Prostate gland (tissue), 2 donors: ENCODE measurements at regions not wholly inside any gene's neighbourhood (a gene's known extent, or its start where the extent isn't known, plus 50 kb on each side); places are given as distances from the start of the nearest gene placed in this dataset.

Experiments
- DNase-seq: peaks from one replicate; pipeline ENCODE4 v3.0.0-alpha.2; 2019; ENCODE audit warnings: low spot score
- H3K27ac ChIP-seq, 2 donors: fragments of 200-600 bp; sonication (generic); 2 replicates each; pipeline ENCODE4 v1.5.1; 2017 to 2019
- H3K27me3 ChIP-seq: fragments of 200-600 bp; sonication (generic); replicated peaks from 2 replicates; pipeline ENCODE4 v1.5.1; 2019; ENCODE audit not compliant: insufficient read depth
- H3K36me3 ChIP-seq, 2 donors: fragments of 200-600 bp; sonication (generic); 1 replicate in 1 of 2; 2 replicates in 1 of 2; pipeline versions ENCODE4 v1.5.1 to v1.8.1; 2017 to 2019
- H3K4me1 ChIP-seq: fragments of 200-600 bp; sonication (generic); replicated peaks from 2 replicates; pipeline ENCODE4 v1.5.1; 2019
- H3K4me3 ChIP-seq, 2 donors: fragments of 200-600 bp; sonication (generic); 2 replicates each; pipeline ENCODE4 v1.5.1; 2017 to 2019
- H3K9me3 ChIP-seq: fragments of 200-600 bp; sonication (generic); 2 replicates; pipeline ENCODE4 v1.5.1; 2017
- CTCF ChIP-seq, 4 experiments: fragments of 200-600 bp in 2 of 4; fragments of 450-650 bp in 2 of 4; sonication (generic) in 2 of 4; IDR thresholded peaks; 1 replicate in 3 of 4; 2 replicates in 1 of 4; pipeline ENCODE4 v1.5.1; 2016 to 2019; ENCODE audit warnings: antibody characterized with exemption in 4 of 4, mild to moderate bottlenecking in 2 of 4, moderate library complexity in 2 of 4
- POLR2A ChIP-seq: fragments of 450-650 bp; IDR thresholded peaks from one replicate; pipeline ENCODE4 v1.6.1; 2016; ENCODE audit warnings: antibody characterized with exemption, mild to moderate bottlenecking
- POLR2AphosphoS5 ChIP-seq: sonication (generic); formaldehyde crosslinking; IDR thresholded peaks from one replicate; pipeline ENCODE4 v1.6.1; 2017; ENCODE audit warnings: antibody characterized with exemption
- WGBS: methylation state at CpG from one replicate; pipeline ENCODE4 v1.1.5; 2018; 5-methylcytosine and 5-hydroxymethylcytosine counted together
- intact Hi-C: fragments of 100-400 bp; cut with DNase I; formaldehyde crosslinking; loops from one replicate; pipeline ENCODE4 v1.14.2; 2022

- Histone ChIP-seq H3K27me3 (no peaks in the 10 kb centered on the region), H3K9me3 (no peaks in the 10 kb centered on the region), H3K4me1 (no peaks in the 10 kb centered on the region), H3K36me3 (no peaks in the 10 kb centered on the region), H3K27ac (no peak overlapping the region), H3K4me3 (no peak overlapping the region)
- DNase-seq: no peak
- no peak for TF ChIP-seq POLR2A
- TF ChIP-seq POLR2AphosphoS5: no peak
- no peak for TF ChIP-seq CTCF (IDR thresholded peaks at IDR 0.05)
- intact Hi-C loops: no loop called here
- 87% methylated on average over 7 of the region's 7 CpGs for WGBS
Observed at GRCh38 chr6:14513496-14514393, 396.2 kb downstream of the CD83 start.

- H3K36me3 ChIP-seq: no peaks in the 10 kb centered on the region
- no peak overlapping the region for H3K27ac ChIP-seq
- H3K27me3 ChIP-seq: no peaks in the 10 kb centered on the region
- WGBS: 69% methylated on average over 11 of the region's 11 CpGs
- intact Hi-C loops: no loop called here
- no peaks in the 10 kb centered on the region for H3K4me1 ChIP-seq
- H3K9me3 ChIP-seq: no peaks in the 10 kb centered on the region
- DNase-seq: no peak
- no peak overlapping the region for H3K4me3 ChIP-seq
- TF ChIP-seq POLR2A: no peak
- TF ChIP-seq POLR2AphosphoS5: no peak
- no peak for TF ChIP-seq CTCF (IDR thresholded peaks at IDR 0.05)
Observed at GRCh38 chr6:14516956-14517355, 399.4 kb downstream of the CD83 start.

GRCh38 chr6:14517516-14518105 lies 400.0 kb downstream of the CD83 start:
- Histone ChIP-seq H3K4me3 (no peak overlapping the region), H3K4me1 (no peaks in the 10 kb centered on the region), H3K9me3 (no peaks in the 10 kb centered on the region), H3K36me3 (no peaks in the 10 kb centered on the region), H3K27ac (no peak overlapping the region), H3K27me3 (no peaks in the 10 kb centered on the region)
- 35% methylated on average over 7 of the region's 7 CpGs for WGBS
- TF ChIP-seq CTCF (IDR thresholded peaks at IDR 0.05) (no peak), POLR2AphosphoS5 (peak; percentile 27)
- intact Hi-C loops: no loop called here
- DNase-seq: peak; percentile 8

- Histone ChIP-seq H3K4me3 (no peak overlapping the region), H3K9me3 (no peaks in the 10 kb centered on the region), H3K27me3 (no peaks in the 10 kb centered on the region), H3K27ac (no peak overlapping the region), H3K36me3 (no peaks in the 10 kb centered on the region), H3K4me1 (no peaks in the 10 kb centered on the region)
- no peak for DNase-seq
- no peak for TF ChIP-seq POLR2A
- no peak for TF ChIP-seq POLR2AphosphoS5
- TF ChIP-seq CTCF (IDR thresholded peaks at IDR 0.05): no peak
- intact Hi-C loops: no loop called here
- WGBS: 77% methylated on average over 14 of the region's 14 CpGs
Observed at GRCh38 chr6:14518515-14519217, 401.1 kb downstream of the CD83 start.
